Endothelial cell (in vitro differentiated cells): ENCODE measurements at regions not wholly inside any gene's neighbourhood (a gene's known extent, or its start where the extent isn't known, plus 50 kb on each side); places are given as distances from the start of the nearest gene placed in this dataset.

Experiments used
- DNase-seq: peaks from one replicate; pipeline ENCODE4 v3.0.0; 2021; ENCODE audit warnings: low spot score
- H3K27ac Mint-ChIP-seq: one replicate; pipeline ENCODE4 v1.8.0; 2021; ENCODE audit warnings: mixed read lengths, inconsistent platforms; ENCODE audit not compliant: unreplicated experiment
- H3K27me3 Mint-ChIP-seq: one replicate; pipeline ENCODE4 v1.8.0; 2021; ENCODE audit warnings: mild to moderate bottlenecking, moderate library complexity, mixed read lengths, inconsistent platforms; ENCODE audit not compliant: unreplicated experiment
- H3K36me3 Mint-ChIP-seq: one replicate; pipeline ENCODE4 v1.8.0; 2021; ENCODE audit warnings: mild to moderate bottlenecking, low read depth, mixed read lengths, inconsistent platforms; ENCODE audit not compliant: unreplicated experiment
- H3K4me1 Mint-ChIP-seq: one replicate; pipeline ENCODE4 v1.8.0; 2021; ENCODE audit warnings: mild to moderate bottlenecking, mixed read lengths, inconsistent platforms; ENCODE audit not compliant: unreplicated experiment
- H3K4me3 Mint-ChIP-seq: one replicate; pipeline ENCODE4 v1.8.0; 2021; ENCODE audit warnings: mild to moderate bottlenecking, mixed read lengths, inconsistent platforms; ENCODE audit not compliant: unreplicated experiment
- H3K9me3 Mint-ChIP-seq: one replicate; pipeline ENCODE4 v1.8.0; 2021; ENCODE audit warnings: mixed read lengths, inconsistent platforms; ENCODE audit not compliant: unreplicated experiment
- TF ChIP-seq, protein P1 (sequence below): fragments of 200-600 bp; sonication (generic); IDR thresholded peaks from one replicate; pipeline ENCODE4 v1.5.0; 2021; ENCODE audit warnings: antibody characterized with exemption; ENCODE audit not compliant: unreplicated experiment

DNA sequence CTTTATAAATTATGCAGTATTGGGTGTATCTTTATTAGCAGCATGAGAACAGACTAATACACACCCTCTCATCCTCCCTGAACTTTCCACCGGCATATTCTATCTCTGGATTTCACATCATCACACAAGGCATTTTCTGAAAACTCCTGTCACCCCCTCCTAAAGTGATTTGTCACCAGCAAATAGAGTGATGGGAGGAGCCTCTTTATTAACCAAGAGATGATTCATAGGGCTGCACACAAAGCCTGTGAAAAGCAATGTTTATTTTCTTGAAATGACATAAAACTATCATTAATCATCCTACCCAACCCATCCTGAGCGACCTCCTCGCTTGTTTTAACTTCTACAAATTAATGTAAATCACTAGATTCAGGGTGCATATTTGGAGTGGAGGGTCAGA is 394.7 kb upstream of the SULF2 start:
- H3K4me3 Mint-ChIP-seq: no peak overlapping the region
- H3K27ac Mint-ChIP-seq: no peak overlapping the region
- H3K9me3 Mint-ChIP-seq: no peaks in the 10 kb centered on the region
- DNase-seq: no peak
- TF ChIP-seq, protein P1, sequence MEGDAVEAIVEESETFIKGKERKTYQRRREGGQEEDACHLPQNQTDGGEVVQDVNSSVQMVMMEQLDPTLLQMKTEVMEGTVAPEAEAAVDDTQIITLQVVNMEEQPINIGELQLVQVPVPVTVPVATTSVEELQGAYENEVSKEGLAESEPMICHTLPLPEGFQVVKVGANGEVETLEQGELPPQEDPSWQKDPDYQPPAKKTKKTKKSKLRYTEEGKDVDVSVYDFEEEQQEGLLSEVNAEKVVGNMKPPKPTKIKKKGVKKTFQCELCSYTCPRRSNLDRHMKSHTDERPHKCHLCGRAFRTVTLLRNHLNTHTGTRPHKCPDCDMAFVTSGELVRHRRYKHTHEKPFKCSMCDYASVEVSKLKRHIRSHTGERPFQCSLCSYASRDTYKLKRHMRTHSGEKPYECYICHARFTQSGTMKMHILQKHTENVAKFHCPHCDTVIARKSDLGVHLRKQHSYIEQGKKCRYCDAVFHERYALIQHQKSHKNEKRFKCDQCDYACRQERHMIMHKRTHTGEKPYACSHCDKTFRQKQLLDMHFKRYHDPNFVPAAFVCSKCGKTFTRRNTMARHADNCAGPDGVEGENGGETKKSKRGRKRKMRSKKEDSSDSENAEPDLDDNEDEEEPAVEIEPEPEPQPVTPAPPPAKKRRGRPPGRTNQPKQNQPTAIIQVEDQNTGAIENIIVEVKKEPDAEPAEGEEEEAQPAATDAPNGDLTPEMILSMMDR: no peak
- no peaks in the 10 kb centered on the region for H3K27me3 Mint-ChIP-seq
- H3K4me1 Mint-ChIP-seq: peaks cover 5% of the 10 kb centered on the region
- H3K36me3 Mint-ChIP-seq: no peaks in the 10 kb centered on the region

DNA sequence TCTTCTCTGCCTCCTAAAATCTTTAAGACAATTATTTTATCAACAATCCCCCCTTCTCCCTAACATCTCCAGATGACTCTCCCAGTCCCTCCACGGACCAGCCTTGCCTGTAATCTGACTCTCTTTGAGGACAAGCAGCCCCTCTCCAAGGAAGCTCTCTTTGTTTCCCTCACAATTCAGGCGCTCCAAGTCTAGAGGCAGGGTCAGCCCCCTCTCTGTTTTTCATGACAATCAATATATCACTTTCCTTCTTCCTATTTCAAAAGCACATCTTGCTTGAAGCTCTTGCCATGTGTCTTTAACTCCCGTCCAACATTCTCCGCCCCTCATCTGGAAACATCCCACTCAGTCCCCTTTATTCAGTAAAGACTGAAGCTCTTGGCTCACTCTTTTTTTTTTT is 393.4 kb upstream of the SULF2 start:
- TF ChIP-seq, protein P1: no peak
- Mint-ChIP-seq H3K9me3 (no peaks in the 10 kb centered on the region), H3K27ac (no peak overlapping the region), H3K4me3 (no peak overlapping the region), H3K36me3 (no peaks in the 10 kb centered on the region), H3K27me3 (no peaks in the 10 kb centered on the region), H3K4me1 (peaks cover 5% of the 10 kb centered on the region)
- DNase-seq: no peak

DNA sequence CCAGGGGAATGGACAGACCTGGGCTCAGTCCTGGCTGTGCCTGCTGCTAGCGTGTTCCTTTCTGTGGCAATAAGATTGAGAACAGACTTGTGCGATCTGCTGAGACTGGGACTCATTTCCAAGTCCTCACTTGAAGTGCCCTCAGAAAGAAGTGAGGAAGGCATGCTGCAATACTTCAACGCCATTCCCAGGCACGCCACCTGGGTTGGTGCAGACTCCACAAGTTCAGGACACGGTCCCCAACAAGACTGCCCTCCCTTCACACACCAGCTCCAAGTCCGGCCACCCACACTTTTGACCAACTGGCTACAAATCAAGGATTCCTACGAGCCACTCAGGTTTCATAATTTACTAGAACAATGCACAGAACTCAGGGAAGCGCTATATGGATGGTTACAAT is 391.8 kb upstream of the SULF2 start:
- Mint-ChIP-seq H3K36me3 (no peaks in the 10 kb centered on the region), H3K9me3 (no peaks in the 10 kb centered on the region), H3K27me3 (no peaks in the 10 kb centered on the region), H3K27ac (no peak overlapping the region), H3K4me3 (no peak overlapping the region), H3K4me1 (peaks cover 5% of the 10 kb centered on the region)
- TF ChIP-seq, protein P1: no peak
- DNase-seq: no peak

DNA sequence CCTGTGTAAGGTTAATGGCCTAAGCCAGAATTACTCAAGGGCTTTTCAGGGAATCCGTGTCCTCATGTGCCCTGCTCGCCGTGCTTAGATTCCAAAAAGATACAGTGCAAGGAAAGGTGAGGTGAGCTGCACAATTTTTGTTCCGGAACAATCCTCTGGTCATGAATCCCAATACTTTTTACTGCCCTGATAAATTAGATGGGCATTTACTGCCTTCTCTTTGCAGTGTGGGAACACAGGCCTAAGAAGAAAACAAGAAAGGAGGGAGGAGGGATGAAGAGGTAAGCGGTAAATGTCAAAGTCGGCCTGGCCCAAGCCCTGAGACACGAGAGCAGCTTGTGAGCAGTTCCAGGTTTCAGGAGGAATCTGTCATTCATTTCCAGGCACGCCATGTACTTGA is 390.9 kb upstream of the SULF2 start:
- Mint-ChIP-seq H3K27me3 (no peaks in the 10 kb centered on the region), H3K9me3 (no peaks in the 10 kb centered on the region), H3K36me3 (no peaks in the 10 kb centered on the region), H3K4me3 (no peak overlapping the region), H3K27ac (no peak overlapping the region), H3K4me1 (peaks cover 9% of the 10 kb centered on the region)
- no peak for DNase-seq
- TF ChIP-seq, protein P1: no peak

DNA sequence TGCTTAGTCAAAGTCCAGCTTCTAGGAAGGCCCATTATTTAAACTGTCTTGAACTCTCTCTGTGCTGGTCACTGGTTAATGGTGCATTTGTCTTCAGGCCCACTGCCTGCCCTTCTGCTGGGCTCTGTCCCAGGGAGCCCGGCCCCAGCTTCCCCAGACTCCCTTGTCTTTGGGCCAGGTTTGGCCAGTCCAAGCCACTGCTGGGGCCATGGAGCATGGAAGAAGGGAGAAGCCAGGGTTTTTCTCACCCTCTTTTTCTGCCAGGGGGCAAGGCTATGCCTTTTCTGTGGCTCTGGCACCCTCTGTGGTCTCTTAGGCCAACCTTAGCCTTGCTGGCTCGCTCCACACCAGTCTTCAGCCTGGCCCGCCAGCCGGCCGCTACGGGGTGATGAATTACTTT is 390.0 kb upstream of the SULF2 start:
- no peak for DNase-seq
- Mint-ChIP-seq H3K9me3 (no peaks in the 10 kb centered on the region), H3K36me3 (no peaks in the 10 kb centered on the region), H3K27ac (no peak overlapping the region), H3K4me3 (no peak overlapping the region), H3K4me1 (peaks cover 14% of the 10 kb centered on the region), H3K27me3 (peaks cover 2% of the 10 kb centered on the region)
- TF ChIP-seq, protein P1: no peak
